Ishikawa (cell line): ENCODE measurements at regions not wholly inside any gene's neighbourhood (a gene's known extent, or its start where the extent isn't known, plus 50 kb on each side); places are given as distances from the start of the nearest gene placed in this dataset.

Experiments used
- CEBPB ChIP-seq: IDR thresholded peaks from 2 replicates; pipeline ENCODE4 v1.6.1; 2012
- EP300 ChIP-seq: IDR thresholded peaks from 2 replicates; pipeline ENCODE4 v1.6.1; 2012; ENCODE audit warnings: borderline replicate concordance
- NFIC ChIP-seq: IDR thresholded peaks from 2 replicates; pipeline ENCODE4 v1.6.1; 2012
- REST ChIP-seq: IDR thresholded peaks from 2 replicates; pipeline ENCODE4 v1.6.1; 2012; ENCODE audit warnings: low read depth, mild to moderate bottlenecking
- TAF1 ChIP-seq: IDR thresholded peaks from 2 replicates; pipeline ENCODE4 v1.6.1; 2012; ENCODE audit warnings: low read depth, mild to moderate bottlenecking
- YY1 ChIP-seq: IDR thresholded peaks from 2 replicates; pipeline ENCODE4 v1.6.1; 2012; ENCODE audit warnings: low read depth
- TF ChIP-seq, protein P1 (sequence below): IDR thresholded peaks from 2 replicates; pipeline ENCODE4 v1.6.1; 2012
- TF ChIP-seq, protein P2 (sequence below): IDR thresholded peaks from 2 replicates; pipeline ENCODE4 v1.6.1; 2012

- TF ChIP-seq CEBPB, result no peak
- TF ChIP-seq EP300, result no peak
- TF ChIP-seq, protein P1, sequence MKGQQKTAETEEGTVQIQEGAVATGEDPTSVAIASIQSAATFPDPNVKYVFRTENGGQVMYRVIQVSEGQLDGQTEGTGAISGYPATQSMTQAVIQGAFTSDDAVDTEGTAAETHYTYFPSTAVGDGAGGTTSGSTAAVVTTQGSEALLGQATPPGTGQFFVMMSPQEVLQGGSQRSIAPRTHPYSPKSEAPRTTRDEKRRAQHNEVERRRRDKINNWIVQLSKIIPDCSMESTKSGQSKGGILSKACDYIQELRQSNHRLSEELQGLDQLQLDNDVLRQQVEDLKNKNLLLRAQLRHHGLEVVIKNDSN, result no peak
- no peak for TF ChIP-seq YY1
- TF ChIP-seq REST, result no peak
- TF ChIP-seq, protein P2, sequence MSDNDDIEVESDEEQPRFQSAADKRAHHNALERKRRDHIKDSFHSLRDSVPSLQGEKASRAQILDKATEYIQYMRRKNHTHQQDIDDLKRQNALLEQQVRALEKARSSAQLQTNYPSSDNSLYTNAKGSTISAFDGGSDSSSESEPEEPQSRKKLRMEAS, result no peak
- no peak for TF ChIP-seq TAF1
- no peak for TF ChIP-seq NFIC
Observed at GRCh38 chr4:178689926-178690325, 1247.7 kb upstream of the AGA start.
